ENCODE measurements at regions not wholly inside any gene's neighbourhood (a gene's known extent, or its start where the extent isn't known, plus 50 kb on each side); places are given as distances from the start of the nearest gene placed in this dataset.

- H3K4me1 Mint-ChIP-seq = no peaks in the 10 kb centered on the region
- no peak for TF ChIP-seq CTCF (IDR thresholded peaks at IDR 0.05)
- DNase-seq (no peak), ATAC-seq (no peak)
- H3K27me3 ChIP-seq (ENCODE audit: control insufficient read depth, insufficient read depth, low read length) = no peaks in the 10 kb centered on the region
- no peaks in the 10 kb centered on the region for H3K36me3 ChIP-seq (ENCODE audit: control insufficient read depth, insufficient read depth, low read length)
- no peak overlapping the region for H3K4me3 Mint-ChIP-seq
- peaks cover 8 to 24% of the 10 kb centered on the region in 2 donors for H3K27me3 Mint-ChIP-seq (ENCODE audit: low read depth in 2 of 2)
- H3K4me1 ChIP-seq (ENCODE audit: control insufficient read depth, insufficient read depth, low read length) = no peaks in the 10 kb centered on the region
- no peak overlapping the region for H3K4me3 ChIP-seq (ENCODE audit: low read length)
- no peaks in the 10 kb centered on the region for H3K9me3 ChIP-seq (ENCODE audit: control insufficient read depth, insufficient read depth, low read length)
- H3K36me3 Mint-ChIP-seq = no peaks in the 10 kb centered on the region
- 84% methylated on average over 4 of the region's 4 CpGs for WGBS (ENCODE audit: insufficient coverage)
- H3K27ac Mint-ChIP-seq = no peak overlapping the region
- H3K9me3 Mint-ChIP-seq = peaks cover 0 to 2% of the 10 kb centered on the region in 2 donors
- H3K27ac ChIP-seq (ENCODE audit: low read length) = no peak overlapping the region
- intact Hi-C loops (cut with micrococcal nuclease) = no loop called here
Measured at GRCh38 chr2:105647731-105648130, 97.0 kb upstream of the NCK2 start.

GRCh38 chr2:105646774-105647076, 98.0 kb upstream of the NCK2 start:
- intact Hi-C loops (cut with micrococcal nuclease) = no loop called here
- no peak for TF ChIP-seq CTCF (IDR thresholded peaks at IDR 0.05)
- 86% methylated on average over 4 of the region's 4 CpGs for WGBS (ENCODE audit: insufficient coverage)
- Histone ChIP-seq H3K9me3 (ENCODE audit: control insufficient read depth, insufficient read depth, low read length) (no peaks in the 10 kb centered on the region), H3K27ac (ENCODE audit: low read length) (no peak overlapping the region), H3K4me3 (ENCODE audit: low read length) (no peak overlapping the region), H3K27me3 (ENCODE audit: control insufficient read depth, insufficient read depth, low read length) (no peaks in the 10 kb centered on the region), H3K4me1 (ENCODE audit: control insufficient read depth, insufficient read depth, low read length) (no peaks in the 10 kb centered on the region), H3K36me3 (ENCODE audit: control insufficient read depth, insufficient read depth, low read length) (no peaks in the 10 kb centered on the region)
- H3K4me3 Mint-ChIP-seq = no peak overlapping the region
- DNase-seq = no peak
- no peaks in the 10 kb centered on the region for H3K36me3 Mint-ChIP-seq
- no peaks in the 10 kb centered on the region for H3K4me1 Mint-ChIP-seq
- peaks cover 9 to 25% of the 10 kb centered on the region in 2 donors for H3K27me3 Mint-ChIP-seq (ENCODE audit: low read depth in 2 of 2)
- no peak for ATAC-seq
- H3K27ac Mint-ChIP-seq = no peak overlapping the region
- peaks cover 0 to 2% of the 10 kb centered on the region in 2 donors for H3K9me3 Mint-ChIP-seq

- no peaks in the 10 kb centered on the region for H3K36me3 ChIP-seq (ENCODE audit: control insufficient read depth, insufficient read depth, low read length)
- 85% methylated on average over 8 of the region's 8 CpGs for WGBS (ENCODE audit: insufficient coverage)
- H3K27ac ChIP-seq (ENCODE audit: low read length) = no peak overlapping the region
- DNase-seq = no peak
- ATAC-seq = no peak
- no peaks in the 10 kb centered on the region for H3K4me1 ChIP-seq (ENCODE audit: control insufficient read depth, insufficient read depth, low read length)
- no peaks in the 10 kb centered on the region for H3K9me3 ChIP-seq (ENCODE audit: control insufficient read depth, insufficient read depth, low read length)
- H3K27me3 ChIP-seq (ENCODE audit: control insufficient read depth, insufficient read depth, low read length) = no peaks in the 10 kb centered on the region
- peaks cover 13 to 31% of the 10 kb centered on the region in 2 donors for H3K27me3 Mint-ChIP-seq (ENCODE audit: low read depth in 2 of 2)
- no peaks in the 10 kb centered on the region for H3K4me1 Mint-ChIP-seq
- no peak for TF ChIP-seq CTCF (IDR thresholded peaks at IDR 0.05)
- peaks cover 0 to 2% of the 10 kb centered on the region in 2 donors for H3K9me3 Mint-ChIP-seq
- H3K36me3 Mint-ChIP-seq = no peaks in the 10 kb centered on the region
- no peak overlapping the region for H3K4me3 Mint-ChIP-seq
- H3K27ac Mint-ChIP-seq = no peak overlapping the region
- intact Hi-C loops (cut with micrococcal nuclease) = no loop called here
- H3K4me3 ChIP-seq (ENCODE audit: low read length) = no peak overlapping the region
Measured at GRCh38 chr2:105645938-105646773, 98.6 kb upstream of the NCK2 start.
